HG02884 (cell line): ENCODE measurements at regions not wholly inside any gene's neighbourhood (a gene's known extent, or its start where the extent isn't known, plus 50 kb on each side); places are given as distances from the start of the nearest gene placed in this dataset.
"Not testable (repeated sequence)": the region's sequence is repeated elsewhere in the genome, so short reads cannot be mapped to it uniquely, and the experiment has no call there.

ENCODE experiments used
- ATAC-seq: cut with Tn5 transposase; IDR thresholded peaks from one replicate; pipeline ENCODE4 v1.9.1; 2021; ENCODE audit warnings: mild to moderate bottlenecking, moderate library complexity; ENCODE audit not compliant: unreplicated experiment

GRCh38 chrX:13188731-13189309 is 131.0 kb downstream of the ATXN3L start:
- ATAC-seq, result no peak

- not testable (repeated sequence) for ATAC-seq
These were observed 133.2 kb downstream of the ATXN3L start for GRCh38 chrX:13186643-13187042.

- no peak for ATAC-seq
These were observed 136.4 kb upstream of the FAM9C start for GRCh38 chrX:13180807-13181206.

- no peak for ATAC-seq
These were observed 135.2 kb upstream of the FAM9C start for GRCh38 chrX:13179586-13179985.

GRCh38 chrX:13179100-13179499 is 134.7 kb upstream of the FAM9C start:
- ATAC-seq, result no peak

GRCh38 chrX:13177921-13178566 is 133.6 kb upstream of the FAM9C start:
- no peak for ATAC-seq

- ATAC-seq, result no peak
These were observed 130.6 kb upstream of the FAM9C start for GRCh38 chrX:13175056-13175455.

DNA sequence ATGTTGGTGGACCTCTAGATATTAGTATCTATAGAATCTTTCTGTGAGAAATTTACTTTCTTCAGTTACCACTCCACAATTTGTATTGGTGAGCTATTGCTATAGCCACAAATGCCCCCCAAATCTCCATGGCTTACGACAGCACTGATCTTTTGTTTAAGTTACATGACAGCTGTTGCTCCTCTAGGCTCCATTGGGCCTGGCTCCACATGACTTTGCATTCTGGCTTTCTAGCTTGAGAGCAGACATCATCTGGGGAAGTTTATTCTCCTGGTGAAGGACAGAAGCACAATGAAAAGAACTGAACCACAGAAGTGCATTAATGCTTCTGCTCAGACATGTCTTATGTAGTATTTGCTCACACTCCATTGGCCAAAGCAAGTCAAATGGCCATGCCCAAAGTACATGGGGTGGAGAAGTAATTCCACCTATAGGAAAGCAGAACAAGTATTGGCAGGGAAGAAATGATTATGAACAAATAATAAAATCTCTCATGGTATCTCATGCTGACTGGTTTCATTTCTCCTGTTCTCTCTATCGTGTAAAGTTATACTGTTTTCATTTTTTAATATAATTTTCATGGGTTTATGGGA is 126.6 kb upstream of the FAM9C start:
- no peak for ATAC-seq

DNA sequence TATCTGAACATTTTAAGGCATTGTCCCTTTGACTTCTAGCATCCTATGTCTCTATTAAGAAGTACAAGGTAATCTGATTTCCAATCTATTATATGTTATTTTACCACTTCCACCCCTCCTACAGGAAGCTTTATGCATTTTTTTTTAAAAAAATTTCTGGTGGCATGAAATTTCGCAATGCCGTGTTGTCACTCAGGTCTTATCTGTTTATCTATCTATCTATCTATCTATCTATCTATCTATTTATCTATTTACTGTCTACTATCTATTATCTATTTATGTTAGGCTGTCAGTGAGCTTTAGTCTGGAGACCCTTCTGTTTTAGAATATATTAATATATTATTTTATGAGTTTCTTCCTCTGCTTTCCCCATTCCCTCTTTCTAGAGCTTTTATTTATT is 125.3 kb upstream of the FAM9C start:
- ATAC-seq, result no peak

DNA sequence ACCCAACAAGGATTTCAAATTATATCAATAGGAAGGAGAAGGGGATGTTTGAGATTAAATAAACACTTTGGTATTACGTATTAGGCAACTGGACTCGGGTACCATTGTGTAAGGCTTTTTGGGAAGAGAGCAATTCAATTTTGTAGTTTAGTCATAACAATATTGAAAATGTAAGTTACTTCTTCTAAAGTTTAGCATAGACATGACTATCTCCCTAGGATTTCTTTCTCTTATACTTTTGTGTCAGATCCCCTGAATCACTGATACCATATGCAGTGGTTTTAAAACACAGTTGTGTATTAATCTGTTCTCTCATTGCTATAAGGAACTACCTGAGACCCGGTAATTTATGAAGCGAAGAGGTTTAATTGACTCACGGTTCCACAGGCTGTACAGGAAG is 123.8 kb upstream of the FAM9C start:
- no peak for ATAC-seq

DNA sequence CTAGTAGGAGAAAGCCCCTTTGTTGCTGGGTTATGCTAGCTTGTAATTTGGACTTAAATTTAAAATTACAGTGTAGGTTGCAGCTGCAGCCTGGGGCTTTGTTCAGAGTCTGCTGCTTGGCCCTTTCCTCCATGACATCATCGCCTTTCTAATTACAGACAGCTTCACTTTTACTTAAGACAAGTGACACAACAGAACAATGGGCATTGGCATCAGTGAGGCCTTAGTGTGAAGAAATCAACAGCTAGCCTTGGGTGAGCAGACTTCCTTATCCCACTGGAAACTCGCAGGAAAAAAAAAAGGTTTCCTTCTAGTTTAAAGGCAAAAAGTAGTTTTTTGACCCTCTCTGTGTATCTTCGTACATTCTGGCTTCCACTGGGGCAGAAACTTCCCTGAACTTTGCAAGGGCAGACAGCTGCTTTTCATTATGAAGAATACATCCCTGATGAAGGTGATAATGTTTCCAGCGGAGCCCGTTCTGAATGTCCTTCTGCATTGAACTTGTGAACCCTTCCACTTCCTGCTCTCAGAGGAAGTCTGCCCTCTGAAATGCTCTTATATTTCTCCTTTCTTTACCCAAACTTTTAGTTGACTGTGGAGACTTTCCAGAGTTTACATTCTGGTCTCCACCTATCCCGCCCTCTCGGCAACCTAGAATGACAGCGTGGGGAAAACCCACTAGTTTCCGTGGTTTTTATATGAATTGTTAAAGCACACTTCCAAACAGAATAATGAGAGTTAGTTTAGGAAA is 123.2 kb upstream of the FAM9C start:
- ATAC-seq, result no peak

DNA sequence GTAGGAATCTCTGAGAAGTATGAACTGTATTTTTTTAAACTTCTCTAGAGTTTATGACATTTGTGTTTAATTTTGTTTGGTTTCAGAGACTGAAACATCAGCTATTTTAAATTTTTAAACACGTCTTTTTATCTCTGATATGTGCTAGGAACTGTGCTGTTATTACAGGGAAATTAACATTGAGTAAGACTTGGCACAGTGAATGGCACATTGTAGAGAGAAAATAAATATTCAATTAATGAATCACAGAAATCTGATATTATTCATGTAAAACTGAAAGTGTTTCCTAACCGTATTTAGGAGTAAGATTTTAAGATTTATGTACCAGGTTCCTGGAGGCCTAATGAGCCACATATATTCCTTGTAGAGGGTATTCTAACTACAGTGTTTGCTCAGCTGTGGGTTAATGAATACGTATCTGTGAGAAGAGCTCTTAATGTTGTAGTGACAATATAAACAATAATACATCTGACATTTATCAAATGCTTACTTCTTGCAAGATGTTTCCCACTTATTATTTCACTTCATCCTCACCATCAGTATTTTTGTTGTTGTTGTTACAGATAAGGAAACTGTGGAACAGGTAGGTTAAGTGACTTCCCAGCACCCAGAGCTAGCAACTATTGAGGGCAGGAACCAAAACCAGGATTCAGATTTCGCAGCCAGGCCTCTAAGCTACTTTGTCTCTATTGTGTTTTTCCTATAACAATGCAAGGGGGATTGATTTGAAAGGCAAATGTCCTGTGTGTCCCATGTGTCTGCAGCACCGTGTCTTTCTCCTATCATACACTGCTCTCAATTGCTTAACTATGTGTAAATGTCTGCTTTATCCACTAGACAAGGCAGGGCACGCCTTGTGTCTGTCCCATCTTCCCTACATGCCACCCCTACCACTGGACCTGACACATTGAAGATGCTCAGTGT is 121.1 kb upstream of the FAM9C start:
- no peak for ATAC-seq

DNA sequence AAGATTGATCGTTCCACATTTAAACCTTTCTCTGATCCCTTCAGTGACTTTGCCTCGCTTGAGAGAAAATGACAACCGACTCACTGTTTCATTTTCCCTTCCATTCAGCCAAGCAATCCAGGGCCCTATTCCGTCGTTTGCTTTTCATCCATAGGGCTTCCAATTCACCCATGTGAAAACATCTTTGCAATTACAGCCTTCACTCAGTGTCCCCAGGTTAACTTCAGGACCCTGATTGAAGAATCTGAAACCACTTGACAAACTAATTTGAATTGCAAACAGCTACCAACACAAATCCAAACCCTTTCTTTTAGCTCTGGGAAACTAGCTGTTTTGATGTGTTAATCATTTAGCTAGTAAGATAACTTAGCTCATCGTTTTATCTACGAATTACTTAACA is 120.2 kb upstream of the FAM9C start:
- ATAC-seq, result no peak

- no peak for ATAC-seq
These were observed 118.5 kb upstream of the FAM9C start for GRCh38 chrX:13162772-13163410.

GRCh38 chrX:13159886-13160285 is 115.5 kb upstream of the FAM9C start:
- ATAC-seq, result no peak

DNA sequence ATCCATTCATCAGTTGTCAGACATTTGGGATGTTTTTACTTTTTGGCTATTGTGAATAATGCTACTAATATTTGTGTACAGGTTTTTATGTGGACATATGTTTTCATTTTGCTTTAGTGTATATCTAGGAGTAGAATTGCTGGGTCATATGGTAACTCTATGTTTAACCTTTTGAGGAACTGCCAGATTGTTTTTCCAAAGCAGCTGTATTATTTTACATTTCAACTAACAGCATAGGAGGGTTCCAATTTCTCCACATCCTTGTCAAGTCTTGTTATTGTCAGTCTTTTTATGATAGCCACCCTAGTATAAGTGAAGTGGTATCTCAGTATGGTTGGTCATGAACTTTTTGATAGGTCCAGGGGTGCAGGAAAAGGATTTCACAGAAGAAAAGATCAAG is 114.5 kb upstream of the FAM9C start:
- ATAC-seq, result no peak

DNA sequence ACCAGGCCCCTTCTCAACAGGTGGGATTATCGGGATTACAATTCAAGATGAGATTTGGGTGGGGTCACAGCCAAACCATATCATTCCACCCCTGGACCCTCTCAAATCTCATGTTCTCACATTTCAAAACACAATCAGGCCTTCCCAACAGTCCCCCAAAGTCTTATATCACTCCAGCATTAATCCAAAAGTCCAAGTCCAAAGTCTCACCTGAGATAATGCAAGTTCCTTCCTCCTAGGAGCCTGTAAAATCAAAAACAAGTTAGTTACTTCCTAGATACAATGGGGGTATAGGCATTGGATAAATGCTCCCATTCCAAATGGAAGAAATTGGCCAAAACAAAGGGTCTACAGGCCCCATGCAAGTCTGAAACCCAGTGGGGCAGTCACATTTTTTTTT is 111.1 kb upstream of the FAM9C start:
- ATAC-seq, result not testable (repeated sequence)

- ATAC-seq, result no peak
These were observed 109.4 kb upstream of the FAM9C start for GRCh38 chrX:13153796-13154195.

- ATAC-seq, result no peak
These were observed 108.2 kb upstream of the FAM9C start for GRCh38 chrX:13152518-13153185.
